IMR-90 (cell line): ENCODE measurements at regions not wholly inside any gene's neighbourhood (a gene's known extent, or its start where the extent isn't known, plus 50 kb on each side); places are given as distances from the start of the nearest gene placed in this dataset.

Experiments used
- ATAC-seq: fragments of 200-7000 bp; cut with Tn5 transposase; 2 replicates; pipeline ENCODE4 v1.9.1; 2020; ENCODE audit warnings: low read depth, mild to moderate bottlenecking, moderate library complexity
- BruUV-seq: library from RNA; stranded (reverse); fragments of 400-500 nt; replicated peaks from 2 replicates; lab custom pipeline; 2021; lab: Mats Ljungman, UMichigan
- CTCF ChIA-PET: fragments of 300-600 bp; formaldehyde crosslinking; extraction: SDS; loops from one replicate; lab custom pipeline; 2021; ENCODE audit warnings: antibody characterized with exemption; lab: Yijun Ruan, JAX
- POLR2A ChIA-PET: fragments of 300-600 bp; sonication (Branson Sonifier 250); formaldehyde crosslinking; loops from one replicate; lab custom pipeline; 2022; ENCODE audit warnings: antibody characterized with exemption; ENCODE audit not compliant: unreplicated experiment; lab: Charles Lee
- DNase-seq: peaks from one replicate; pipeline ENCODE4 v3.0.0; 2013
- H2AFZ ChIP-seq: replicated peaks from 2 replicates; pipeline ENCODE3; 2013; ENCODE audit warnings: low read length, mild to moderate bottlenecking; ENCODE audit not compliant: poor library complexity
- H2AK5ac ChIP-seq: 2 replicates; pipeline ENCODE4 v1.6.1; 2013; ENCODE audit warnings: low read depth, low read length, inconsistent platforms
- H2AK9ac ChIP-seq: replicated peaks from 2 replicates; pipeline ENCODE3; 2013; ENCODE audit warnings: mild to moderate bottlenecking, low read depth, low read length, moderate library complexity; ENCODE audit not compliant: poor library complexity
- H2BK120ac ChIP-seq: 2 replicates; pipeline ENCODE4 v1.6.1; 2013; ENCODE audit warnings: low read depth, low read length, inconsistent platforms
- H2BK15ac ChIP-seq: 3 replicates; pipeline ENCODE4 v1.6.1; 2013; ENCODE audit warnings: low read depth, low read length, inconsistent platforms
- H2BK20ac ChIP-seq: 2 replicates; pipeline ENCODE4 v1.6.1; 2013; ENCODE audit warnings: low read depth, mild to moderate bottlenecking, inconsistent platforms, low read length, moderate library complexity
- H2BK5ac ChIP-seq: 2 replicates; pipeline ENCODE4 v1.6.1; 2013; ENCODE audit warnings: mild to moderate bottlenecking, low read depth, low read length, inconsistent platforms; ENCODE audit not compliant: poor library complexity, severe bottlenecking
- H3K14ac ChIP-seq: replicated peaks from 2 replicates; pipeline ENCODE4 v1.6.1; 2013; ENCODE audit warnings: low read depth, low read length, inconsistent platforms
- H3K18ac ChIP-seq: 2 replicates; pipeline ENCODE4 v1.6.1; 2013; ENCODE audit warnings: low read depth, low read length, control low read depth
- H3K23ac ChIP-seq: 2 replicates; pipeline ENCODE4 v1.6.1; 2013; ENCODE audit warnings: low read depth, low read length, inconsistent platforms
- H3K27ac ChIP-seq: 2 replicates; pipeline ENCODE4 v1.5.1; 2013; ENCODE audit warnings: mild to moderate bottlenecking, control low read depth, low read length; ENCODE audit not compliant: insufficient read depth
- H3K27me3 ChIP-seq: 2 replicates; pipeline ENCODE4 v1.6.1; 2013; ENCODE audit warnings: low read length; ENCODE audit not compliant: control insufficient read depth, insufficient read depth
- H3K36me3 ChIP-seq: 2 replicates; pipeline ENCODE4 v1.6.1; 2013; ENCODE audit warnings: low read length, mixed read lengths; ENCODE audit not compliant: control insufficient read depth, insufficient read depth
- H3K4ac ChIP-seq: 2 replicates; pipeline ENCODE4 v1.6.1; 2013; ENCODE audit warnings: low read depth, low read length, inconsistent platforms
- H3K4me1 ChIP-seq: 2 replicates; pipeline ENCODE4 v1.6.1; 2013; ENCODE audit warnings: low read length, mixed read lengths; ENCODE audit not compliant: control insufficient read depth, insufficient read depth
- H3K4me2 ChIP-seq: 2 replicates; pipeline ENCODE4 v1.6.1; 2013; ENCODE audit warnings: low read depth, mild to moderate bottlenecking, control low read depth, low read length, moderate library complexity
- H3K4me3 ChIP-seq: 2 replicates; pipeline ENCODE4 v1.5.1; 2013; ENCODE audit warnings: low read depth, mild to moderate bottlenecking, control low read depth, low read length, moderate library complexity; ENCODE audit not compliant: insufficient read depth
- H3K56ac ChIP-seq: 2 replicates; pipeline ENCODE4 v1.6.1; 2013; ENCODE audit warnings: low read length, inconsistent platforms; ENCODE audit not compliant: insufficient read depth; ENCODE audit errors: extremely low read depth
- H3K79me1 ChIP-seq, 2 experiments: 2 replicates each; pipeline ENCODE4 v1.6.1; 2013; ENCODE audit warnings: low read length in 2 of 2, inconsistent platforms in 1 of 2, low read depth in 1 of 2
- H3K9ac ChIP-seq: 2 replicates; pipeline ENCODE4 v1.6.1; 2013; ENCODE audit warnings: low read depth, low read length, control low read depth
- H3K9me1 ChIP-seq: 2 replicates; pipeline ENCODE4 v1.6.1; 2013; ENCODE audit warnings: low read length, inconsistent platforms; ENCODE audit not compliant: insufficient read depth
- H3K9me3 ChIP-seq: 2 replicates; pipeline ENCODE4 v1.6.1; 2013; ENCODE audit warnings: low read length; ENCODE audit not compliant: control insufficient read depth, insufficient read depth
- H4K20me1 ChIP-seq: 2 replicates; pipeline ENCODE4 v1.6.1; 2013; ENCODE audit warnings: low read length, inconsistent platforms; ENCODE audit not compliant: insufficient read depth
- H4K5ac ChIP-seq: 2 replicates; pipeline ENCODE4 v1.6.1; 2013; ENCODE audit warnings: mild to moderate bottlenecking, low read depth, low read length, control low read depth
- H4K8ac ChIP-seq, 2 experiments: 2 replicates each; pipeline ENCODE4 v1.6.1; 2013; ENCODE audit warnings: low read depth in 2 of 2, low read length in 2 of 2, control low read depth in 1 of 2, inconsistent platforms in 1 of 2
- H4K91ac ChIP-seq: 2 replicates; pipeline ENCODE4 v1.6.1; 2013; ENCODE audit warnings: low read depth, low read length, inconsistent platforms; ENCODE audit not compliant: insufficient read depth
- BHLHE40 ChIP-seq: fragments of 150-350 bp; IDR thresholded peaks from 2 replicates; pipeline ENCODE4 v1.6.1; 2016; ENCODE audit warnings: mild to moderate bottlenecking, low read depth, low read length
- CEBPB ChIP-seq: IDR thresholded peaks from 2 replicates; pipeline ENCODE4 v1.6.1; 2012; ENCODE audit warnings: low read depth, low read length, improper control_type of control experiment
- CHD1 ChIP-seq: IDR thresholded peaks from 2 replicates; pipeline ENCODE4 v1.6.1; 2012; ENCODE audit warnings: low read depth, low read length, improper control_type of control experiment
- CTCF ChIP-seq: conservative IDR thresholded peaks from 2 replicates; pipeline ENCODE4 v1.5.1; 2012; ENCODE audit warnings: mild to moderate bottlenecking, low read depth, low read length, improper control_type of control experiment
- ELK1 ChIP-seq: fragments of 150-350 bp; IDR thresholded peaks from 2 replicates; pipeline ENCODE4 v1.6.1; 2016; ENCODE audit warnings: low read depth, mild to moderate bottlenecking, low read length, moderate library complexity, borderline replicate concordance
- FOS ChIP-seq: fragments of 150-350 bp; IDR thresholded peaks from 2 replicates; pipeline ENCODE4 v1.6.1; 2016; ENCODE audit warnings: low read depth, low read length
- MAFK ChIP-seq: IDR thresholded peaks from 2 replicates; pipeline ENCODE4 v1.6.1; 2012; ENCODE audit warnings: low read depth, low read length, improper control_type of control experiment
- MAZ ChIP-seq: IDR thresholded peaks from 2 replicates; pipeline ENCODE4 v1.6.1; 2012; ENCODE audit warnings: low read depth, mild to moderate bottlenecking, low read length, improper control_type of control experiment, moderate library complexity, borderline replicate concordance
- MXI1 ChIP-seq: IDR thresholded peaks from 2 replicates; pipeline ENCODE4 v1.6.1; 2012; ENCODE audit warnings: low read depth, mild to moderate bottlenecking, low read length, moderate library complexity, borderline replicate concordance
- NFE2L2 ChIP-seq: fragments of 150-350 bp; IDR thresholded peaks from 2 replicates; pipeline ENCODE4 v1.6.1; 2016; ENCODE audit warnings: low read depth, mild to moderate bottlenecking, low read length
- POLR2A ChIP-seq: IDR thresholded peaks from 2 replicates; pipeline ENCODE4 v1.6.1; 2012; ENCODE audit warnings: mild to moderate bottlenecking, low read depth, low read length
- RAD21 ChIP-seq: IDR thresholded peaks from 2 replicates; pipeline ENCODE4 v1.6.1; 2012; ENCODE audit warnings: low read length, improper control_type of control experiment
- RCOR1 ChIP-seq: IDR thresholded peaks from 2 replicates; pipeline ENCODE4 v1.6.1; 2012; ENCODE audit warnings: mild to moderate bottlenecking, low read length, improper control_type of control experiment; ENCODE audit not compliant: insufficient replicate concordance
- RFX5 ChIP-seq: IDR thresholded peaks from 2 replicates; pipeline ENCODE4 v1.8.0; 2012; ENCODE audit warnings: low read depth, mild to moderate bottlenecking, low read length, moderate library complexity
- SMC3 ChIP-seq: fragments of 150-350 bp; IDR thresholded peaks from 2 replicates; pipeline ENCODE4 v1.6.1; 2016; ENCODE audit warnings: low read depth, mild to moderate bottlenecking, antibody characterized with exemption, low read length, moderate library complexity
- USF2 ChIP-seq: fragments of 150-350 bp; IDR thresholded peaks from 2 replicates; pipeline ENCODE4 v1.6.1; 2017; ENCODE audit warnings: mild to moderate bottlenecking, antibody characterized with exemption, low read length, low read depth
- WGBS, 2 experiments: methylation state at CpG; one replicate each; pipeline versions ENCODE4 v1.1.5 to v1.1.7; 2013; ENCODE audit warnings: missing lambda C conversion rate in 2 of 2; ENCODE audit not compliant: insufficient read length in 1 of 2; ENCODE audit errors: extremely low coverage in 2 of 2; 5-methylcytosine and 5-hydroxymethylcytosine counted together
- dilution Hi-C: fragments of 300-500 bp; cut with HindIII; formaldehyde crosslinking; loops from one replicate; pipeline ENCODE4 v1.14.3; 2018; ENCODE audit warnings: low sequenced_read_pairs; ENCODE audit not compliant: unreplicated experiment
- in situ Hi-C: fragments of 300-500 bp; cut with MboI; formaldehyde crosslinking; loops from 3 replicates; pipeline ENCODE4 v1.14.3; 2019; ENCODE audit warnings: low sequenced_read_pairs, inconsistent platforms, mixed read lengths
- intact Hi-C: fragments of 100-400 bp; cut with micrococcal nuclease; formaldehyde crosslinking; loops from 2 replicates; pipeline ENCODE4 v1.10.0; 2022

- Histone ChIP-seq H4K5ac (no peak overlapping the region), H2AFZ (no peak overlapping the region), H2BK5ac (no peak overlapping the region), H3K56ac (no peak overlapping the region), H3K4me2 (no peak overlapping the region), H4K91ac (no peak overlapping the region), H3K9ac (no peak overlapping the region), H4K8ac (no peak overlapping the region), H2AK5ac (no peak overlapping the region), H3K9me3 (peaks cover 23% of the 10 kb centered on the region; the same call in 1 of the 2 replicates), H3K4me1 (no peaks in the 10 kb centered on the region), H2BK15ac (no peak overlapping the region), H2BK120ac (no peak overlapping the region), H3K27ac (no peak overlapping the region), H3K18ac (no peak overlapping the region), H2BK20ac (no peak overlapping the region), H3K27me3 (no peaks in the 10 kb centered on the region), H3K23ac (no peak overlapping the region), H2AK9ac (no peak overlapping the region), H3K9me1 (no peaks in the 10 kb centered on the region), H3K36me3 (no peaks in the 10 kb centered on the region), H3K4ac (no peak overlapping the region), H3K79me1 (no peaks in the 10 kb centered on the region), H4K20me1 (no peaks in the 10 kb centered on the region), H3K14ac (no peak overlapping the region), H3K4me3 (no peak overlapping the region)
- dilution Hi-C loops: no loop called here
- ATAC-seq (no peak), DNase-seq (no peak)
- no TSS peak for BruUV-seq
- POLR2A ChIA-PET: no interaction called here
- in situ Hi-C loops: no loop called here
- WGBS, 2 experiments: 79% methylated on average over 2 of the region's 11 CpGs; no CpG with 5 or more reads in 1 of the 2 experiments
- CTCF ChIA-PET: no interaction called here
- intact Hi-C loops: no loop called here
- TF ChIP-seq SMC3 (no peak), RAD21 (no peak), RCOR1 (no peak), FOS (no peak), CHD1 (no peak), USF2 (no peak), MXI1 (no peak), ELK1 (no peak), NFE2L2 (no peak), RFX5 (no peak), CTCF (no peak), MAZ (no peak), CEBPB (no peak), POLR2A (no peak), MAFK (no peak), BHLHE40 (no peak)
Measured at GRCh38 chr2:239609162-239609561, 208.3 kb upstream of the HDAC4 start.
